ENCODE measurements at regions not wholly inside any gene's neighbourhood (a gene's known extent, or its start where the extent isn't known, plus 50 kb on each side); places are given as distances from the start of the nearest gene placed in this dataset.

GRCh38 chr18:39998317-39998716 lies 1956.7 kb upstream of the PIK3C3 start:
- DNase-seq (ENCODE audit: low read depth in 2 of 2) = no peak

- no peak for DNase-seq (ENCODE audit: low read depth in 2 of 2)
These were observed 1960.5 kb upstream of the PIK3C3 start for GRCh38 chr18:39994498-39994897.

- DNase-seq (ENCODE audit: low read depth in 2 of 2) = no peak
These were observed 1963.3 kb upstream of the PIK3C3 start for GRCh38 chr18:39991696-39992265.

GRCh38 chr18:39990540-39990939 lies 1964.5 kb upstream of the PIK3C3 start:
- DNase-seq (ENCODE audit: low read depth in 2 of 2) = no peak

- no peak for DNase-seq (ENCODE audit: low read depth in 2 of 2)
These were observed 1978.3 kb upstream of the PIK3C3 start for GRCh38 chr18:39976771-39977170.

GRCh38 chr18:39972521-39972920 lies 1982.5 kb upstream of the PIK3C3 start:
- no peak for DNase-seq (ENCODE audit: low read depth in 2 of 2)

- DNase-seq (ENCODE audit: low read depth in 2 of 2) = no peak
These were observed 1985.1 kb upstream of the PIK3C3 start for GRCh38 chr18:39969803-39970494.

GRCh38 chr18:39966275-39966674 lies 1988.8 kb upstream of the PIK3C3 start:
- no peak for DNase-seq (ENCODE audit: low read depth in 2 of 2)

GRCh38 chr18:39962546-39962945 lies 1992.5 kb upstream of the PIK3C3 start:
- DNase-seq (ENCODE audit: low read depth in 2 of 2) = no peak

- DNase-seq (ENCODE audit: low read depth in 2 of 2) = no peak
These were observed 1994.5 kb upstream of the PIK3C3 start for GRCh38 chr18:39960550-39960949.

- DNase-seq (ENCODE audit: low read depth in 2 of 2) = no peak
These were observed 1995.2 kb upstream of the PIK3C3 start for GRCh38 chr18:39959839-39960238.

GRCh38 chr18:39958876-39959275 lies 1996.2 kb upstream of the PIK3C3 start:
- no peak for DNase-seq (ENCODE audit: low read depth in 2 of 2)

- no peak for DNase-seq (ENCODE audit: low read depth in 2 of 2)
These were observed 2002.2 kb upstream of the PIK3C3 start for GRCh38 chr18:39952816-39953215.

- no peak for DNase-seq (ENCODE audit: low read depth in 2 of 2)
These were observed 2003.8 kb upstream of the PIK3C3 start for GRCh38 chr18:39951142-39951720.

- no peak for DNase-seq (ENCODE audit: low read depth in 2 of 2)
These were observed 2008.4 kb upstream of the PIK3C3 start for GRCh38 chr18:39946623-39947061.

GRCh38 chr18:39945076-39945475 lies 2010.0 kb upstream of the PIK3C3 start:
- DNase-seq (ENCODE audit: low read depth in 2 of 2) = no peak

- no peak for DNase-seq (ENCODE audit: low read depth in 2 of 2)
These were observed 2012.3 kb upstream of the PIK3C3 start for GRCh38 chr18:39942702-39943101.

- no peak for DNase-seq (ENCODE audit: low read depth in 2 of 2)
These were observed 2016.1 kb upstream of the PIK3C3 start for GRCh38 chr18:39938676-39939608.

- DNase-seq (ENCODE audit: low read depth in 2 of 2) = no peak
These were observed 2019.4 kb upstream of the PIK3C3 start for GRCh38 chr18:39935598-39935997.

- no peak for DNase-seq (ENCODE audit: low read depth in 2 of 2)
These were observed 2036.2 kb upstream of the PIK3C3 start for GRCh38 chr18:39918847-39919246.

GRCh38 chr18:39913672-39914366 lies 2041.2 kb upstream of the PIK3C3 start:
- no peak for DNase-seq (ENCODE audit: low read depth in 2 of 2)

- no peak for DNase-seq (ENCODE audit: low read depth in 2 of 2)
These were observed 2043.3 kb upstream of the PIK3C3 start for GRCh38 chr18:39911716-39912115.

Data from stimulated activated CD4-positive, alpha-beta T cell treated with anti-CD3 and anti-CD28 coated beads, Interleukin-4, amount 100 ng/mL, for 48 hours (primary cell).